IMR-90 (cell line): ENCODE measurements at regions not wholly inside any gene's neighbourhood (a gene's known extent, or its start where the extent isn't known, plus 50 kb on each side); places are given as distances from the start of the nearest gene placed in this dataset.

Experiments
- ATAC-seq: fragments of 200-7000 bp; cut with Tn5 transposase; 2 replicates; pipeline ENCODE4 v1.9.1; 2020; ENCODE audit warnings: low read depth, mild to moderate bottlenecking, moderate library complexity
- BruUV-seq: library from RNA; stranded (reverse); fragments of 400-500 nt; replicated peaks from 2 replicates; lab custom pipeline; 2021; lab: Mats Ljungman, UMichigan
- CTCF ChIA-PET: fragments of 300-600 bp; formaldehyde crosslinking; extraction: SDS; loops from one replicate; lab custom pipeline; 2021; ENCODE audit warnings: antibody characterized with exemption; lab: Yijun Ruan, JAX
- POLR2A ChIA-PET: fragments of 300-600 bp; sonication (Branson Sonifier 250); formaldehyde crosslinking; loops from one replicate; lab custom pipeline; 2022; ENCODE audit warnings: antibody characterized with exemption; ENCODE audit not compliant: unreplicated experiment; lab: Charles Lee
- DNase-seq: peaks from one replicate; pipeline ENCODE4 v3.0.0; 2013
- H2AFZ ChIP-seq: replicated peaks from 2 replicates; pipeline ENCODE3; 2013; ENCODE audit warnings: low read length, mild to moderate bottlenecking; ENCODE audit not compliant: poor library complexity
- H2AK5ac ChIP-seq: 2 replicates; pipeline ENCODE4 v1.6.1; 2013; ENCODE audit warnings: low read depth, low read length, inconsistent platforms
- H2AK9ac ChIP-seq: replicated peaks from 2 replicates; pipeline ENCODE3; 2013; ENCODE audit warnings: mild to moderate bottlenecking, low read depth, low read length, moderate library complexity; ENCODE audit not compliant: poor library complexity
- H2BK120ac ChIP-seq: 2 replicates; pipeline ENCODE4 v1.6.1; 2013; ENCODE audit warnings: low read depth, low read length, inconsistent platforms
- H2BK15ac ChIP-seq: 3 replicates; pipeline ENCODE4 v1.6.1; 2013; ENCODE audit warnings: low read depth, low read length, inconsistent platforms
- H2BK20ac ChIP-seq: 2 replicates; pipeline ENCODE4 v1.6.1; 2013; ENCODE audit warnings: low read depth, mild to moderate bottlenecking, inconsistent platforms, low read length, moderate library complexity
- H2BK5ac ChIP-seq: 2 replicates; pipeline ENCODE4 v1.6.1; 2013; ENCODE audit warnings: mild to moderate bottlenecking, low read depth, low read length, inconsistent platforms; ENCODE audit not compliant: poor library complexity, severe bottlenecking
- H3K14ac ChIP-seq: replicated peaks from 2 replicates; pipeline ENCODE4 v1.6.1; 2013; ENCODE audit warnings: low read depth, low read length, inconsistent platforms
- H3K18ac ChIP-seq: 2 replicates; pipeline ENCODE4 v1.6.1; 2013; ENCODE audit warnings: low read depth, low read length, control low read depth
- H3K23ac ChIP-seq: 2 replicates; pipeline ENCODE4 v1.6.1; 2013; ENCODE audit warnings: low read depth, low read length, inconsistent platforms
- H3K27ac ChIP-seq: 2 replicates; pipeline ENCODE4 v1.5.1; 2013; ENCODE audit warnings: mild to moderate bottlenecking, control low read depth, low read length; ENCODE audit not compliant: insufficient read depth
- H3K27me3 ChIP-seq: 2 replicates; pipeline ENCODE4 v1.6.1; 2013; ENCODE audit warnings: low read length; ENCODE audit not compliant: control insufficient read depth, insufficient read depth
- H3K36me3 ChIP-seq: 2 replicates; pipeline ENCODE4 v1.6.1; 2013; ENCODE audit warnings: low read length, mixed read lengths; ENCODE audit not compliant: control insufficient read depth, insufficient read depth
- H3K4ac ChIP-seq: 2 replicates; pipeline ENCODE4 v1.6.1; 2013; ENCODE audit warnings: low read depth, low read length, inconsistent platforms
- H3K4me1 ChIP-seq: 2 replicates; pipeline ENCODE4 v1.6.1; 2013; ENCODE audit warnings: low read length, mixed read lengths; ENCODE audit not compliant: control insufficient read depth, insufficient read depth
- H3K4me2 ChIP-seq: 2 replicates; pipeline ENCODE4 v1.6.1; 2013; ENCODE audit warnings: low read depth, mild to moderate bottlenecking, control low read depth, low read length, moderate library complexity
- H3K4me3 ChIP-seq: 2 replicates; pipeline ENCODE4 v1.5.1; 2013; ENCODE audit warnings: low read depth, mild to moderate bottlenecking, control low read depth, low read length, moderate library complexity; ENCODE audit not compliant: insufficient read depth
- H3K56ac ChIP-seq: 2 replicates; pipeline ENCODE4 v1.6.1; 2013; ENCODE audit warnings: low read length, inconsistent platforms; ENCODE audit not compliant: insufficient read depth; ENCODE audit errors: extremely low read depth
- H3K79me1 ChIP-seq, 2 experiments: 2 replicates each; pipeline ENCODE4 v1.6.1; 2013; ENCODE audit warnings: low read length in 2 of 2, inconsistent platforms in 1 of 2, low read depth in 1 of 2
- H3K9ac ChIP-seq: 2 replicates; pipeline ENCODE4 v1.6.1; 2013; ENCODE audit warnings: low read depth, low read length, control low read depth
- H3K9me1 ChIP-seq: 2 replicates; pipeline ENCODE4 v1.6.1; 2013; ENCODE audit warnings: low read length, inconsistent platforms; ENCODE audit not compliant: insufficient read depth
- H3K9me3 ChIP-seq: 2 replicates; pipeline ENCODE4 v1.6.1; 2013; ENCODE audit warnings: low read length; ENCODE audit not compliant: control insufficient read depth, insufficient read depth
- H4K20me1 ChIP-seq: 2 replicates; pipeline ENCODE4 v1.6.1; 2013; ENCODE audit warnings: low read length, inconsistent platforms; ENCODE audit not compliant: insufficient read depth
- H4K5ac ChIP-seq: 2 replicates; pipeline ENCODE4 v1.6.1; 2013; ENCODE audit warnings: mild to moderate bottlenecking, low read depth, low read length, control low read depth
- H4K8ac ChIP-seq, 2 experiments: 2 replicates each; pipeline ENCODE4 v1.6.1; 2013; ENCODE audit warnings: low read depth in 2 of 2, low read length in 2 of 2, control low read depth in 1 of 2, inconsistent platforms in 1 of 2
- H4K91ac ChIP-seq: 2 replicates; pipeline ENCODE4 v1.6.1; 2013; ENCODE audit warnings: low read depth, low read length, inconsistent platforms; ENCODE audit not compliant: insufficient read depth
- BHLHE40 ChIP-seq: fragments of 150-350 bp; IDR thresholded peaks from 2 replicates; pipeline ENCODE4 v1.6.1; 2016; ENCODE audit warnings: mild to moderate bottlenecking, low read depth, low read length
- CEBPB ChIP-seq: IDR thresholded peaks from 2 replicates; pipeline ENCODE4 v1.6.1; 2012; ENCODE audit warnings: low read depth, low read length, improper control_type of control experiment
- CHD1 ChIP-seq: IDR thresholded peaks from 2 replicates; pipeline ENCODE4 v1.6.1; 2012; ENCODE audit warnings: low read depth, low read length, improper control_type of control experiment
- FOS ChIP-seq: fragments of 150-350 bp; IDR thresholded peaks from 2 replicates; pipeline ENCODE4 v1.6.1; 2016; ENCODE audit warnings: low read depth, low read length
- MAFK ChIP-seq: IDR thresholded peaks from 2 replicates; pipeline ENCODE4 v1.6.1; 2012; ENCODE audit warnings: low read depth, low read length, improper control_type of control experiment
- MAZ ChIP-seq: IDR thresholded peaks from 2 replicates; pipeline ENCODE4 v1.6.1; 2012; ENCODE audit warnings: low read depth, mild to moderate bottlenecking, low read length, improper control_type of control experiment, moderate library complexity, borderline replicate concordance
- MXI1 ChIP-seq: IDR thresholded peaks from 2 replicates; pipeline ENCODE4 v1.6.1; 2012; ENCODE audit warnings: low read depth, mild to moderate bottlenecking, low read length, moderate library complexity, borderline replicate concordance
- NFE2L2 ChIP-seq: fragments of 150-350 bp; IDR thresholded peaks from 2 replicates; pipeline ENCODE4 v1.6.1; 2016; ENCODE audit warnings: low read depth, mild to moderate bottlenecking, low read length
- POLR2A ChIP-seq: IDR thresholded peaks from 2 replicates; pipeline ENCODE4 v1.6.1; 2012; ENCODE audit warnings: mild to moderate bottlenecking, low read depth, low read length
- RAD21 ChIP-seq: IDR thresholded peaks from 2 replicates; pipeline ENCODE4 v1.6.1; 2012; ENCODE audit warnings: low read length, improper control_type of control experiment
- RCOR1 ChIP-seq: IDR thresholded peaks from 2 replicates; pipeline ENCODE4 v1.6.1; 2012; ENCODE audit warnings: mild to moderate bottlenecking, low read length, improper control_type of control experiment; ENCODE audit not compliant: insufficient replicate concordance
- RFX5 ChIP-seq: IDR thresholded peaks from 2 replicates; pipeline ENCODE4 v1.8.0; 2012; ENCODE audit warnings: low read depth, mild to moderate bottlenecking, low read length, moderate library complexity
- SMC3 ChIP-seq: fragments of 150-350 bp; IDR thresholded peaks from 2 replicates; pipeline ENCODE4 v1.6.1; 2016; ENCODE audit warnings: low read depth, mild to moderate bottlenecking, antibody characterized with exemption, low read length, moderate library complexity
- WGBS, 2 experiments: methylation state at CpG; one replicate each; pipeline versions ENCODE4 v1.1.5 to v1.1.7; 2013; ENCODE audit warnings: missing lambda C conversion rate in 2 of 2; ENCODE audit not compliant: insufficient read length in 1 of 2; ENCODE audit errors: extremely low coverage in 2 of 2; 5-methylcytosine and 5-hydroxymethylcytosine counted together
- dilution Hi-C: fragments of 300-500 bp; cut with HindIII; formaldehyde crosslinking; loops from one replicate; pipeline ENCODE4 v1.14.3; 2018; ENCODE audit warnings: low sequenced_read_pairs; ENCODE audit not compliant: unreplicated experiment
- in situ Hi-C: fragments of 300-500 bp; cut with MboI; formaldehyde crosslinking; loops from 3 replicates; pipeline ENCODE4 v1.14.3; 2019; ENCODE audit warnings: low sequenced_read_pairs, inconsistent platforms, mixed read lengths
- intact Hi-C: fragments of 100-400 bp; cut with micrococcal nuclease; formaldehyde crosslinking; loops from 2 replicates; pipeline ENCODE4 v1.10.0; 2022
- TF ChIP-seq, protein P1 (sequence below): fragments of 150-350 bp; IDR thresholded peaks from 2 replicates; pipeline ENCODE4 v1.6.1; 2017; ENCODE audit warnings: mild to moderate bottlenecking, antibody characterized with exemption, low read length, low read depth
- TF ChIP-seq, protein P2 (sequence below): conservative IDR thresholded peaks from 2 replicates; pipeline ENCODE4 v1.5.1; 2012; ENCODE audit warnings: mild to moderate bottlenecking, low read depth, low read length, improper control_type of control experiment
- TF ChIP-seq, protein P3 (sequence below): fragments of 150-350 bp; IDR thresholded peaks from 2 replicates; pipeline ENCODE4 v1.6.1; 2016; ENCODE audit warnings: low read depth, mild to moderate bottlenecking, low read length, moderate library complexity, borderline replicate concordance

DNA sequence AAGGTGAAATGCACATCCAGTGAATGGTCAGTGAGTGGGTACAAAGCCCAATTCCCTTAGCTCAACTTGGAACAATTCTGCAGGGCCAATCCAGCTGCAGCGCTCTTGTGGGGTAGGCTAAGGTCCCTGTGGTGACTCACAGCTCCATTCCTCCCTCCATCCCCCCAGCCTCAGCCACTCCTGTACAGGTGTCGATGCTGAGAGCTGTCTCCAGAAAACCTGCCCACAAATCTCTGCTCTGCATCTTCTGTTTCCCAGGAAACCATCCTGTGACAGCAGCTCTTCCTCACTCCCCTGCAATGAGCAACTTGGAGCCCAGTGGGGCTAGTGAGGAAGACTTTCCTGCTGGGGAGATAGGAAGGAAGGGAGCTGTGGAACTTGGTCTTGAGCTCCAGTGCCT, 244.7 kb upstream of the GPR26 start:
- no peak overlapping the region for H4K91ac ChIP-seq
- ATAC-seq = no peak

More for the DNA sequence above, 244.7 kb upstream of the GPR26 start:
- no peaks in the 10 kb centered on the region for H3K4me1 ChIP-seq
- H2BK120ac ChIP-seq = no peak overlapping the region
- no peaks in the 10 kb centered on the region for H3K79me1 ChIP-seq
- H3K56ac ChIP-seq = no peak overlapping the region
- TF ChIP-seq BHLHE40 (no peak), CHD1 (no peak), MXI1 (no peak), MAFK (no peak), SMC3 (no peak), MAZ (no peak), CEBPB (no peak), NFE2L2 (no peak), FOS (no peak), RAD21 (no peak), RCOR1 (no peak), POLR2A (no peak), RFX5 (no peak)
- TF ChIP-seq, protein P1, sequence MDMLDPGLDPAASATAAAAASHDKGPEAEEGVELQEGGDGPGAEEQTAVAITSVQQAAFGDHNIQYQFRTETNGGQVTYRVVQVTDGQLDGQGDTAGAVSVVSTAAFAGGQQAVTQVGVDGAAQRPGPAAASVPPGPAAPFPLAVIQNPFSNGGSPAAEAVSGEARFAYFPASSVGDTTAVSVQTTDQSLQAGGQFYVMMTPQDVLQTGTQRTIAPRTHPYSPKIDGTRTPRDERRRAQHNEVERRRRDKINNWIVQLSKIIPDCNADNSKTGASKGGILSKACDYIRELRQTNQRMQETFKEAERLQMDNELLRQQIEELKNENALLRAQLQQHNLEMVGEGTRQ = no peak
- TF ChIP-seq, protein P2, sequence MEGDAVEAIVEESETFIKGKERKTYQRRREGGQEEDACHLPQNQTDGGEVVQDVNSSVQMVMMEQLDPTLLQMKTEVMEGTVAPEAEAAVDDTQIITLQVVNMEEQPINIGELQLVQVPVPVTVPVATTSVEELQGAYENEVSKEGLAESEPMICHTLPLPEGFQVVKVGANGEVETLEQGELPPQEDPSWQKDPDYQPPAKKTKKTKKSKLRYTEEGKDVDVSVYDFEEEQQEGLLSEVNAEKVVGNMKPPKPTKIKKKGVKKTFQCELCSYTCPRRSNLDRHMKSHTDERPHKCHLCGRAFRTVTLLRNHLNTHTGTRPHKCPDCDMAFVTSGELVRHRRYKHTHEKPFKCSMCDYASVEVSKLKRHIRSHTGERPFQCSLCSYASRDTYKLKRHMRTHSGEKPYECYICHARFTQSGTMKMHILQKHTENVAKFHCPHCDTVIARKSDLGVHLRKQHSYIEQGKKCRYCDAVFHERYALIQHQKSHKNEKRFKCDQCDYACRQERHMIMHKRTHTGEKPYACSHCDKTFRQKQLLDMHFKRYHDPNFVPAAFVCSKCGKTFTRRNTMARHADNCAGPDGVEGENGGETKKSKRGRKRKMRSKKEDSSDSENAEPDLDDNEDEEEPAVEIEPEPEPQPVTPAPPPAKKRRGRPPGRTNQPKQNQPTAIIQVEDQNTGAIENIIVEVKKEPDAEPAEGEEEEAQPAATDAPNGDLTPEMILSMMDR = no peak
- TF ChIP-seq, protein P3, sequence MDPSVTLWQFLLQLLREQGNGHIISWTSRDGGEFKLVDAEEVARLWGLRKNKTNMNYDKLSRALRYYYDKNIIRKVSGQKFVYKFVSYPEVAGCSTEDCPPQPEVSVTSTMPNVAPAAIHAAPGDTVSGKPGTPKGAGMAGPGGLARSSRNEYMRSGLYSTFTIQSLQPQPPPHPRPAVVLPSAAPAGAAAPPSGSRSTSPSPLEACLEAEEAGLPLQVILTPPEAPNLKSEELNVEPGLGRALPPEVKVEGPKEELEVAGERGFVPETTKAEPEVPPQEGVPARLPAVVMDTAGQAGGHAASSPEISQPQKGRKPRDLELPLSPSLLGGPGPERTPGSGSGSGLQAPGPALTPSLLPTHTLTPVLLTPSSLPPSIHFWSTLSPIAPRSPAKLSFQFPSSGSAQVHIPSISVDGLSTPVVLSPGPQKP = no peak
- H3K9me1 ChIP-seq = no peaks in the 10 kb centered on the region
- no peak overlapping the region for H3K14ac ChIP-seq
- H2BK5ac ChIP-seq = no peak overlapping the region
- H4K5ac ChIP-seq = no peak overlapping the region
- WGBS, 2 experiments = no CpG with 5 or more reads among the region's 2 CpGs
- no peak overlapping the region for H3K4ac ChIP-seq
- no peaks in the 10 kb centered on the region for H4K20me1 ChIP-seq
- no peak overlapping the region for H4K8ac ChIP-seq
- no peak overlapping the region for H2AK5ac ChIP-seq
- no peak overlapping the region for H3K4me2 ChIP-seq
- intact Hi-C loops (no loop called here), dilution Hi-C loops (no loop called here), in situ Hi-C loops (no loop called here)
- peaks cover 34% of the 10 kb centered on the region for H3K9me3 ChIP-seq
- DNase-seq = no peak
- no peak overlapping the region for H2AFZ ChIP-seq
- ChIA-PET POLR2A (no interaction called here), CTCF (no interaction called here)
- H3K27ac ChIP-seq = no peak overlapping the region
- no peak overlapping the region for H2BK15ac ChIP-seq
- BruUV-seq = no TSS peak
- H2BK20ac ChIP-seq = no peak overlapping the region
- H3K18ac ChIP-seq = no peak overlapping the region
- no peak overlapping the region for H3K9ac ChIP-seq
- H3K4me3 ChIP-seq = no peak overlapping the region
- H3K23ac ChIP-seq = no peak overlapping the region
- no peak overlapping the region for H2AK9ac ChIP-seq
- H3K27me3 ChIP-seq = no peaks in the 10 kb centered on the region
- H3K36me3 ChIP-seq = no peaks in the 10 kb centered on the region
